ENCODE measurements at regions not wholly inside any gene's neighbourhood (a gene's known extent, or its start where the extent isn't known, plus 50 kb on each side); places are given as distances from the start of the nearest gene placed in this dataset.

DNA sequence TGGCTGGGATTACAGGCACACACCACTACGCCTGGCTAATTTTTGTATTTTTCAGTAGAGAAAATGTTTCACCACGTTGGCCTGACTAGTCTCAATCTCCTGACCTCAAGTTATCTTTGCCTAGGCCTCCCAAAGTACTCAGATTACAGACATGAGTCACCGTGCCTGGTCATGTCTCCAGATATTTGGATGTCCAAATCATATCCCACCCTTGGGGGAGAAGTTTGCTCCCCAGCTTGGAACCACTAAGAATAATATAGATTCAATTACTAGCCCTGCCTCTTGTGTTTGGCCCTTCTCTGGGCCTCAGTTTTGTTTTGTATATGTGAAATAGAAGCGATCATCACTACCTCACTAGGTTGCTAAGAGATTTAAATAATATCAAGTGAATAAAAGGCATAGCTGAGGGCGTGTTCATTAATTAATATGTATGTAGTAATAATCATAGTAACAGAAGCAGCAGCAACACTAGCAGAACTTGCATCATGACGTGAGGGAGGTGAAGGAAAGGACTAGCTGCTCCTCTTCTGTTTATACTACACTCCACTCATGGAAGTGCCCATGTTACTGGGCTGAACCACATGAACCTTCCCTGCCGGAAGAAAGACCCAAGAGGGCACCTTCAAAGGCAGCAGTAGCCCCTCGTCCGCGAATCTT is 253.6 kb upstream of the XYLT1 start:
- TF ChIP-seq CTCF (conservative IDR thresholded peaks at IDR 0.05; ENCODE audit: low read length), result no peak
- TF ChIP-seq EZH2phosphoT487 (IDR thresholded peaks at IDR 0.05; ENCODE audit: borderline replicate concordance, low read depth, low read length), result no peak
